Endometrium (tissue), 2 donors: ENCODE measurements at regions not wholly inside any gene's neighbourhood (a gene's known extent, or its start where the extent isn't known, plus 50 kb on each side); places are given as distances from the start of the nearest gene placed in this dataset.
A peak's percentile ranks its signal among the peaks of the same experiment; 100 is the strongest.
"Not testable (repeated sequence)": the region's sequence is repeated elsewhere in the genome, so short reads cannot be mapped to it uniquely, and the experiment has no call there.

ENCODE experiments used
- FAIRE-seq: peaks from 2 replicates; lab custom pipeline; 2012; peaks lifted over from hg19 to GRCh38; lab: Jason Lieb, UNC
- donor health status: control.
- donor health status: control.

DNA sequence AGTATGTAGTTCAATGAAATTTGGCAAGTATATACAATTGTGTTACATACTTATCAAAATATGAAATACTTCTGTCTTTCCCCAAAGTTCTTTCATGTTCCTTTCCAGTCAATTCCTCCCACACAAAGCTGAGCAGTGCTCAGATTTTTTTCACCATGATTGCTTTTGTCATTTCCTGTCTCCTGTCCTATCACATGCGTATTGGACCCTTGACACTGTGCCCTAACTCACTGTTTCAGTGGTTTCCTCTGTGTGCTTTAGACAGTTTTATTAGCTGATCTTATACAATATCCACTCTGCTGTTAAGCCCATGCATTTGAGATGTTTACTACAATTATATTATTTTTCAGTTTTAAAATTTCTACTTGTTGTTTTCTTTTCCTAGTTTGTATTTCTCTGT lies 463.6 kb upstream of the MEF2C start:
- FAIRE-seq, result no peak

DNA sequence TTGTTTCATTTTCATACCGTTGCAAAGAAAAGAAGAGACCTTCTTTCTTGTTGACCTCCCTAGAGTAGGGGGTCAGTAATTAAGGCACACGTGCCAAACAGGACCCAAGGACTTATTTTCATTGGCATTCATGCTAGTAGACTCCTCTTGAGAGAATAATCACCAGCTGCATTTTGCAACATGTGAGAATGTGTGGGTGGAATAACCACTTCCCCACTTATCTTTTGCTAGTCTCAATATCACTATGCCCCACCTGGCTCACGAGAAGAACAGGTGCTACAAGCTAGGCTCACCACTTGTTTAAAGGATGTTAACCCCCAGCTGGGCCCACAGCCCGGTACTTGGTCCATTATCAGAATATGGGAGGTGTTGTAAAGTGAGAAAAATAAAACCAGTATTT lies 460.7 kb upstream of the MEF2C start:
- no peak for FAIRE-seq

DNA sequence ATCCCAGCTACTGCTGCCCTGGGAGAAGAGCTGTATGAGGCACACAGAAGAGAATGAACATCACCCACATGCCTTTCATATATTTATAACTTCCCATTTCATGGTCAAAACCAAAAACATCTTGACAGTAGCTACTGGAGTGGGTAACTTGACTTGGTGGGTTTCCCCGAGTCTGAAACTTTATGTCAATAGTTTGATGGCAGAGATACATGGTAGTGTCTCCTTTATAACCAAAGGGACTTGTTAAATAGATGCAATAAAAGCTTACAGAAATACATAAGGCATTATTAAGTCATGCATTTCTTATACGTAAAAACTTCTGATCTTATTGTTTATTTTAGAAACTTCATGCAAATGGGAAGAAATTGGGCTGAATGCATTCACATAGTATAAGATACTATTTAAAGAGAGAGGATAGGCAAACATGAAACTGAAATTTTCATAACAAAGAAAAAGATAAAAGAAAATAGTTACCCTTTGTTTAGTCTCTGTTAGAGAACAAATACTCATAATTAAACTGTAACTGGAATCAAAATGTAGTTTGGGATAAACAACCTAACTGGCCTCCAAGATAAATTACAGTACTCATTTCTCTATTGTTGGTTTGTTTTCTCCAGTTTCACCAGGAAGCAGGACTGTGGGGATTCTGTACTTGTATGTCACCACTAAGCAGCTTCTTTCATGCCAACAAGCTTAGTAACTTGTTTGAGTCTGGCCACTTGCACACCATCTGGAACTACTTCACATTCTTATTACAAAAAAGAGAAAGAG lies 459.3 kb upstream of the MEF2C start:
- FAIRE-seq, result peak; percentile 39

DNA sequence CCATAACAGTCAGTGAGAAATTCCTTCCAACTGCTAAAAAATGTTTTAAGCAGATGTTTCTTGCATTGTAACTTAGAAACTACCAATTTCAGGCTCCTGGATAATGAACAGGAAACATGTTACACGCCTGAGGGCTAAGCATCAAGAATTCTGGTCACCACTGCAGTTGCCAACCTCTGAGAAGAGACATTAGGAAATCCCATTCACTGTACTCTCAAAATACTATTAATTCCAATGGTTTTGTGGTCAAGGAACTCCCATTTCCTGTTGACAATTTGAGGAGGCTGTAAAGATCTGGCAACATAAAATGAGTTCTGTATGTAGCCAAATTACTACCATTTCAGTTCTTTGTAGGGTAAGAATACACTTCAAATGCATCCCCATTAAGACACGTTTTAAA lies 456.0 kb upstream of the MEF2C start:
- FAIRE-seq, result no peak

DNA sequence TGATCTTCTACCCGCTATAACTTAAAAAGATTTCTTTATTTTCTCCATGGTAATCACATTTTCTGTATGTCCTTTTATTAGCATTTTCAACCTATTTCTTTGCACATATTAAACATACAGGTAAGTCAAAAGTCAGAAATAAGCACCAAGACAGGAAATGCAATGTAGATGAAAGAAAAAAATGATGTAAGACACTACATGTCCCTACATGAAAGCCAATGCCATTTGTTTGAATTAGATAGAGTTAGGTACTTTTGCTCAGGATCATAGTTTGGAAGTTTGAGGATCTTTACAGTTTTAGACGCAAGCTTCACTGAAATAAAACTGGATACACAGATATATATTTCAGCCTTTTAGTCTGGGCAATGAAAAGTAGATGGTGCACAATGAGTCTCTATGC lies 453.1 kb upstream of the MEF2C start:
- FAIRE-seq, result no peak

DNA sequence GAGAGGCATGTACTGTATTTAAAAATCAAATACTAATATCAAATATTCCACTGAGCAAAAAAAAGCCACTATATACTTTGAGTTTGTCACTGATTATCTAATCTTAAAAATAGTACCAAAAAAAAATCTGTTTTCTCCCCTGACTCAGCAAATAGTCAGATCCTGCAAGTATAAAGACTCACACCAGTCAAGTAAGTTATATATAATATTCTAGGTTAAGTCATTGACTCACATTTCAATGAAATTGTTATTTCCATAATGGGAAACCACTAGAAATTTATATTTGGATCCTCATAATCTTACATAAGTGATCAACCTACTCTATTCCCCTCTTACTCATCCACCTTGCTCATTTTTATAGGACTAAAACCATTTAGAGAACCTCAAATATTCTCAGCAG lies 447.2 kb upstream of the MEF2C start:
- FAIRE-seq, result no peak

DNA sequence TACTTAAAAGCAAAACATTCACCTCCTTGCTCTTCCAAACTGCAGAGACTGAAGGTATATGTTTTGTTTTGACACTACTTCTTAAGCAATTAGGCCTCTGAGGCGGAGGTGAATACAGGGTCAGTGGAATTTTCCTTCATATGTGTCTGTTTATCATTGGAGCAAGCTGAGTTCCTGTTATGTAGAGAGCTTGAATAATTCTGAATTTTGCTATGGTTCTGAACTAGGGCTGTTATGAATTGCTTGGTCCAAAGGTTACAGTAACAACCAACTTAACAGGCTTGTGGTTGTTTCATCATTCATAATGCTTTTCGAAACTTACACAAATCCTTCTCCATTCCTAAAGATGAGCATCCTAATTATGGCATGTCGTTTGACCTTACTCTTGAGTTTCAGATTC lies 444.6 kb upstream of the MEF2C start:
- FAIRE-seq, result no peak

DNA sequence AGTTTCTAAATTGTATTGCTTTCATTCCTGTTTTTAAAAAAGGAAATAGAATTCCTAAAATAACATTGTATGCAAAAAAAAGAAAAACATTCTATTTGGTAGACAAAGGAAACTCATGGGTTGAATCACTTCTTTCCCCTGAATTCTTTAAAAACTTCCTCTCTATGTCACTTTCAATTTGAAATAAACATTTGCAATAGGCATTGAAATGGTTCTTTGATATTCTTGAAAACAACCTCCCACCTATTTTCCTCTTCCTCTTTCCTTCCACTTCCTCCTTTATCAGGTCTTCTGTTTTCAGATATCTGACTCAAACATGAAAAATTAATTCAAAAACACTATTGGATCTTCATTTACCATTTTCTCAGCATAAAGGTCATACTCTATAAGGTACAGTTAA lies 442.0 kb upstream of the MEF2C start:
- no peak for FAIRE-seq

DNA sequence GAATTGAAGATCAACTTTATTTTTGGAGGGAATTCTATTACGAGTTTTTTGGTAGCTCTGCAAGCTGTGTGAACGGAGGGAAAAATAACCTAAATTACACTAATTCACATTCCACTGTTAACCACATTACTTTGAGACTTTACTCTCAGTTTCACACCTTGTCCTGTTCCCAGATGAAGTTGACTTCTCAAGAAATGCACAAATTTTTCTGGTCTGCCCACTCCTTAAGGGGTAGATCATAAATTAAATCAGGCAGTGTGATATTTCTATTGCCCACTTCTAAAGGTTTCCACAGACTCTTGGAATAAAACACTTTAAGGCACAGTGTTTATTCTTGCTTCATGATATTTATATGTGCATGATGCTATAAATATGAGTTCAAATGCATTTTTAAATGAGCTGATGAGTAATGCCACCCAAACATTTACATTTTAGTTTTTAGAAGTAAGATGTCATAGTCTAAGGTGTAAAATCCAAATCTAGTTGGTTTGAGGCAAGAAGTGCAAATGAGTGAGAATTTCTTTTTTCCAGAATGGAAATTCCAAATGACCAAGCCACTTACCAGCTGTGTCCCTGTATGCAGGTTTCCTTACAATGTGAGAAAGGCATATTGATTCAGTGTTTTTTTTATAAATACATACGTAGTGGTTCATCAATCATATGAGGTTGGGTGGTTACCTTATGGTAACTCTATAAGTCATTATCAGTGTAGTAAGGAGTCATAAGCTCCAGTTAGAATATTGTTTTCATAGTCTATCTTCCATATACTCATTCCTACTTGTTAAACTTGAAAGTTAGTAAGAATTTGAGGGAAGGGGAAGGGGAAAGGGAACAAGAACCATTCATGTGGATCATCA lies 437.7 kb upstream of the MEF2C start:
- no peak for FAIRE-seq

DNA sequence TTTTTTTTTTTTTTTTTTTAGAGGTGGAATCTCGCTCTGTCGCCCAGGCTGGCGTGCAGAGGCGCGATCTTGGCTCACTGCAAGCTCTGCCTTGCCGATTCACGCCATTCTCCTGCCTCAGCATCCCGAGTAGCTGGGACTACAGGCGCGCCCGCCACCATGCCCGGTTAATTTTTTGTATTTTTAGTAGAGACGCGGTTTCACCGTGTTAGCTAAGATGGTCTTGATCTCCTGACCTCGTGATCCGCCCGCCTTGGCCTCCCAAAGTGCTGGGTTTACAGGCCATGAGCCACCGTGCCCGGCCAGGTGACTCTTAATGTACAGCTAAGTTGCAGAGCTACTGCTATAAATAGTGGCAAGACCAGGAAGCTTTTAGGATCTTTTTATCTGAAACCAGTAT lies 434.9 kb upstream of the MEF2C start:
- FAIRE-seq, result not testable (repeated sequence)

DNA sequence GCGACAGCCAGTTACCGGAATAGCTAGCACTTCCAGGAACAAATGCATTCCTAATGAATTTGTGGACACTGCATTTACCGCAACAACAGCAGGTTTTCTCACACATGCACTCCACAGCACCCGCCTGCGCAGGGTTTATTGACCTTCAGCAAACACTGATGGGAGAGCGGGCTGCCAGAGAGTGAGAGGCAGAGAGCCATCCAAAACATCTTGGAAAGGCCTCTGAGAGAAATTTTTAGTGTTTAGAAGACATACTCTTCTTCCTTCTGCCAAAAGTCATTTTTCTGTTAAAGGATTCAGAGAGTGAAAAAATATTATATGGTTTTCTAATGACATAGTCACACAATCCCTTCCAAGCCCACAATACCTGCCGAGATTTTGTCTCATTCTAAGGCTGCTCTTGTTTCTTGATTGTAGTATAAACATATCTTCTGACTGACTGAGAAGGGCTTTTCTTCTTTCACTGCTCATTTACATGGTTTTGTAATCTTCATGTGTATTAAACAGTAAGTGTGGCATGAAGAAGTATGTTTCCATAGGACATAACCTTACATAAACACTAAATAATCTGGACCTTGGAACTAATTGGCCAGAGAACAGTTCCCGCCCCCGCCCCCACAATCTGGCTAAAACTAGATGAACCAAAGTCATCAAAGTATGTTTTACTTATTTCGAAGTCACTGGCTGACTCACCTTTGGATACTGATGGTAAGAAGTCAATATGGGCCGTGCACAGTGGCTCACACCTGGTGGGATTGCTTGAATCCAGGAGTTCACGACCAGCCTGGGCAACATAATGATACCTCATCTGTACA lies 432.5 kb upstream of the MEF2C start:
- FAIRE-seq, result no peak

DNA sequence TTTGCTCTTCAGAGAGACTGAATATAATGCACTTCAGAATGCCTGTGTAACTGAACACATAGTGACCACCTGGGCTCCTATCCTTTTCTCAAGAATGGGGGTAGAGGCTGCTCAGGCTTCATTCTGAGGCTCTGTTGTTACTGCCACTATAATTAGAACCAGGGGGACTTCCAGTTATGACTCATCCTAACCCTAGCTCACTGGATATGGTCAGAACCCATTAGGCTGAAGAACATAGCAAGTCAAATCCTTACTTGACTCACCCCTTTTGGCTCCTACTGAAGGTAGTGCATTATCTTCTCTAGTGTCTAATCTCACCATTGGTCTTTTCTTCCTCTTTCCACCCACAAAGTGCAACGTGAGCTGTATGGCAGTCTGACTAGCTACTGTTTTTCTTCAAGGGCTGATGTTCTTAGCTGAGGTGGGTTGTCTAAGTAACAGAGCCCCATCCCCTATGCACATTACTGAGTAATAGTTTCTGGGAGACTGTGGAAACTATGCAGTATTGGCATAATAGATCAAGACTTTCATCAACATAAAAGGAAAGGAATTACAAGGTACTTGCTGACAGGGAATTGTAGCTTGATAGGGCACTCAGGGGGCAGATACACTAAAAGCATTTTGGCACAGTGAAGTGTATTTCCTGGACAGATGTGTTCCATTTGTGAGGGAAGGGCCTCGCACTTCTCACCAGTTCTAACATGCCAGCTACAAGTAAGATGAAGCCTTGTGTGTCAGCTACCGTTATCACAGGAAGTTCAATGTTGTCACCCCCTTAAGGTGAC lies 431.0 kb upstream of the MEF2C start:
- no peak for FAIRE-seq

DNA sequence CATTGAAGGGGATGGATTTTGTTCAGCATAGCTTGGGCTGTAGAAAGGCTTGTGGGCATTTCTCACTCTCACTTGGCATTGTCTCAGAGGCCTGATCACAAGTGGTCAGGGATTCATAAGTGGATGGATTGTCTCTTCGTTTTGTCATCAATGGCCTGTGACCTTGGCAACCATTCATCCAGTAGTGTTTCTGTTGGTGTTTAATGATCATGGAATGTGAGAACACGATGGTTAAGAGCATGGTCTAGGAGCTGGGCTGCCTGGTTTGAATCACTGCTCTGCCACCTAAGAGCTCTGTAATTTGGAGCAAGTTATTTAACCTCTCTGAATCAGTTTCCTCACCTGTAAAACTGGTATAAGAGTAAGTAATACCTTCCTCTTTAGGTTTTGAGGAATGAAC lies 430.1 kb upstream of the MEF2C start:
- FAIRE-seq, result no peak

DNA sequence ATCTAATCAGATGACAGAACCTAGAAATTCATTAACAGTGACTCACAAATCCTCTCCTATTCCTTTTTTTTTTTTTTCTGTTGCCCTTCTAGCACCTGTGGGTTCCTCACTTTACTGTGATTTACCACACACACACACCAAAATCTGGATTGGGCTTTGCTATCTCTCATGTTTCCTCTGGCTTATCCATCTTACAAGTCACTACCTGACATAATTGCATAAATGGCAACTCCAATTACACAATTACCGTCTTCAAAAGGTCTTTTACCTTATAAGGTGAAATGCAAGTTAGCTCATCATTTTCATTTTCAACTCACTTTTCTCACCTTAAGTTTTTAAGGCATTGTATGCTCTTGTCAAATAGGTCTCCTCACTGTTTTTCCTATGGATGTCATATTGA lies 426.3 kb upstream of the MEF2C start:
- no peak for FAIRE-seq

DNA sequence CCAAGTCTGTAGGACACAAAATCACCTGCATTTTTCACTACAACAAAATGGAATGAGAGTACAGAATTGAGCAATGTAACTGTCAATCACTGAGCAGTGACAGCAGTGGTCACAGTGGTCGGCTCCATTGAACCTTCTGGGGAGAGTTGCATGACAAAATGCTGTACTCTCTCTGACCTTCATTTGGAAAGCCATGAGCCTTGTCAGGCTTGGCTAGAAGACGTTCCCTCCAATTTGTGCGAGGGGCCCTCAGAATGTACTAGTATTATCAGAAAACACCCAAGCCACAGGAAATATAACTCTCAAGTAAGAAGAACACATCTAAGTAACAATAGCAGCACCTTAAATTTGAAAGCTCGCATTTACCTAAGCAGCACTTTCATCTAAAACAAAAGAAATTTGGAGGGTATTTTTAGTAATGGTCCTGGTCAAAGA lies 425.6 kb upstream of the MEF2C start:
- no peak for FAIRE-seq

DNA sequence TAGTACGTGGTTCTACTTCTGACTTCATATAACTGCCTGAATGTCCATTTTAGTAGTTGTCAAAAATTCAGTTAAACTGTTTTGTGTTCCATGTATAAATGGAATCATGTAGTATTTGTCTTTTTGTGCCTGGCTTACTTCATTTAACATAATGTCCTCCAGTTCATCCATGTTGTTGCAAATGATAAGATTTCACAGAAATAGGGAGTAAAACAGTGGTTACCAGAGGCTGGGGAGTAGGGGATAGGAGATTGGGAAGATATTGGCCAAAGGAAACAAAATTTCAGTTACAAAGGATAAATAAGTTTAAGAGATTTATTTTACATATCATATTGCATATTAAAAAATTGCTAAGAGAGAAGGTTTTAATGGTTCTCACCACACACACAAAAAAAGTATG lies 425.0 kb upstream of the MEF2C start:
- no peak for FAIRE-seq

DNA sequence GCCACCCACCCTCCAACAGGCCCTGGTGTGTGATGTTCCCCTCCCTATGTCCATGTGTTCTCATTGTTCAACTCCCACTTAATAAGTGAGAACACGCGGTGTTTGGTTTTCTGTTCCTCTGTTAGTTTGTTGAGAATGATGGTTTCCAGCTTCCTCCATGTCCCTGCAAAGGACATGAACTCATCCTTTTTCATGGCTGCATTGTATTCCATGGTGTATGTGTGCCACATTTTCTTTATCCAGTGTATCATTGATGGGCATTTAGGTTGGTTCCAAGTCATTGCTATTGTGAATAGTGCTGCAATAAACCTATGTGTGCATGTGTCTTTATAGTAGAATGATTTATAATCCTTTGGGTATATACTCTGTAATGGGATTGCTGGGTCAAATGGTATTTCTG lies 424.2 kb upstream of the MEF2C start:
- FAIRE-seq, result not testable (repeated sequence)

DNA sequence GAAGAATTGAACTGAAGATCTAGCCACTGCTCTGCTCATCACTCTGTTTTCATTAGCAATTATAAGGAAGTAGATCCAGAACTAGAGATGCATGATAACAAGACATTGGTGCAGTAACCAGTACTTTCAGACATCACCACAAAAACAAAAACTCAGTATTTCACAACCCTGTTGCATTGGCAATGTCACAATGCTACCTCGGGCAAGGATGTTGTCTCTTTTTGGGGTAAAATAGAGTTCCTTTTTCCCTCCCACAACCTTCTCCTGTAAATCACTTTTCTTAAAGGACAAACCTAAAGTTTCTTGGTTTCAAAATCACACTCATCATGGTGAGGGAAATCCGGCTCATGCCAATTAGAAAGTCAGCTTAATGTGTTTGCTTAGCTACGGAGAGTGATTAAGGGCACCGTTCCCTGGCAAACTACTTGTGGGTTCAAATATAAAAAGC lies 420.1 kb upstream of the MEF2C start:
- no peak for FAIRE-seq

DNA sequence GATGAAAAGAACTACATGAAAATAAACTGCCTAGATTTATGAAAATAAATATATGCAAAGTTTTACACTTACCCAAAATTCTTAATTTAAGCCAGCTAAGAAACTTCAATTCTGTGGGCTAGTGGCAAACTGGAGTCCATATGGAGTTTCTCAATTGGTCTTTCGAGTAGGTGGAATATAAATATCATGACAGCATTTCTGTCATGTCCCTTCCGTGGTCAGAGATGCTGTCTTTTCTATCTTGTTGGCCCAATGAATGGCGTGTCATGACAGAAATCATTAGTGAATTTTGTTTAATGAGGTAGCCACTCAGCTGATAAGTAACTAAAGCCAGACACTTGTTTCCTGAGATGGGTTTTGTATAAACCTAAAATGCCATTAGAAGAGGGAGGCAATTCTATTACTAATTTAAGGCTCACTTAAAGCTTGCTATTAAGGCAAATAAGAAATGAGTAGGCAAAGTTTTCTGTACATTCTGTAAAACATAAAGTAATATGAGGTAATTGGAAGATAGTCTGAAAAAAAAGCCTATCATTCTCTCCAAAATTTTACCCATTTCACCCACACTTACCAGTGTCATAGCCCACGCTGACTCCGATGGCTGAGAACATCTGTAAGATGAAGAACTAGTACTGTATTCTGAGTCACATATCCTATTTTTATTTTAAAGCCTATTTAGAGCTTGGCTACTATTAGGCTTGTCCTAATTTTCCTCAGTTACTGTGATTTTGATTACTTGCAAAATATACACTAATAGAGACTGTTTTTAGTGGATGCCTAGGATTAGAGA lies 419.3 kb upstream of the MEF2C start:
- FAIRE-seq, result no peak

DNA sequence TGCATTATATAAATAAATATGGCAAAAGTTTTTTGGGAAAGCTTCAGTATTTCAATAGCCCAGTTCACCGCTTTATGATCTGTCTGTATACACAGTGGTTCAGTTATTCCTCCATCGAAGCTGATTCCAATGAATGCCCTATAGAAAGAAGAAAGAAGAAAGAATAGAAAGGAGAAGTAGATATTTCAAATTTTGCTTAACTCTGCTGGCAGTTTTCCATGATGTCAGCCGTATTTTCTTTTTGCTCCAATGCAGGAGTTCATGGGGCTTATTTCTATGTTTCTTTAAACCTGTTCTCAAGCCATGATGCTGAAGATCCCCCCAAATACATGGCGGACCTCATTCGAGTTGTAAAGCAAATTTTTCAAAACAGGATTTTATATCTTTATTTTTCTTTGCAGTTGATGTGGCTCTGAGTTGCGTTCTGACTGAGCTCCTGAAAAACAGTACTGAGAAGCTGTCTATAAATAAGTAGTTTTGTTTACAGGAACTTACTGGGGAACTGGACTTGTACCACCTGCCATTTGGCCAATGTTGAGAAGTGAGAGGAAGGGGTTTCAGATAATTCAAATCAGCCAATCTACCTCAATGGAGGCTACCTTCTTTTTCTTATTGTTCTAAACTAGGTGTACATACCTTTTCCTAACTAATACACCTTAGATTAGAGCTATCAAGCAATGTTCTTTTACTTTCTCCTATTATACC lies 418.5 kb upstream of the MEF2C start:
- no peak for FAIRE-seq
